ELR (cell line): ENCODE measurements at regions not wholly inside any gene's neighbourhood (a gene's known extent, or its start where the extent isn't known, plus 50 kb on each side); places are given as distances from the start of the nearest gene placed in this dataset.

ENCODE experiments used
- DNase-seq: peaks from one replicate; pipeline ENCODE4 v3.0.0-alpha.2; 2015; ENCODE audit warnings: low read depth

- DNase-seq: no peak
Observed at GRCh38 chr22:18731075-18731666, 119.5 kb upstream of the RIMBP3 start.

GRCh38 chr22:18730410-18730809, 118.7 kb upstream of the RIMBP3 start:
- peak; percentile 40 for DNase-seq
